Kidney epithelial cell (primary cell): ENCODE measurements at regions not wholly inside any gene's neighbourhood (a gene's known extent, or its start where the extent isn't known, plus 50 kb on each side); places are given as distances from the start of the nearest gene placed in this dataset.

Experiments used
- DNase-seq: peaks from one replicate; pipeline ENCODE4 v3.0.0-alpha.2; 2010; ENCODE audit warnings: low read depth
- H3K27me3 ChIP-seq: 2 replicates; pipeline ENCODE4 v1.6.0; 2011; ENCODE audit warnings: low read length; ENCODE audit not compliant: control insufficient read depth, insufficient read depth
- H3K36me3 ChIP-seq: 2 replicates; pipeline ENCODE4 v1.5.1; 2011; ENCODE audit warnings: low read length; ENCODE audit not compliant: control insufficient read depth, insufficient read depth
- H3K4me3 ChIP-seq: 2 replicates; pipeline ENCODE4 v1.5.1; 2011; ENCODE audit warnings: low read depth, mild to moderate bottlenecking, control low read depth, low read length
- TF ChIP-seq, protein P1 (sequence below): IDR thresholded peaks from 2 replicates; pipeline ENCODE4 v1.5.1; 2011; ENCODE audit warnings: mild to moderate bottlenecking, moderate library complexity, low read length, control low read depth, inconsistent platforms; ENCODE audit not compliant: insufficient read depth, poor library complexity, severe bottlenecking

DNA sequence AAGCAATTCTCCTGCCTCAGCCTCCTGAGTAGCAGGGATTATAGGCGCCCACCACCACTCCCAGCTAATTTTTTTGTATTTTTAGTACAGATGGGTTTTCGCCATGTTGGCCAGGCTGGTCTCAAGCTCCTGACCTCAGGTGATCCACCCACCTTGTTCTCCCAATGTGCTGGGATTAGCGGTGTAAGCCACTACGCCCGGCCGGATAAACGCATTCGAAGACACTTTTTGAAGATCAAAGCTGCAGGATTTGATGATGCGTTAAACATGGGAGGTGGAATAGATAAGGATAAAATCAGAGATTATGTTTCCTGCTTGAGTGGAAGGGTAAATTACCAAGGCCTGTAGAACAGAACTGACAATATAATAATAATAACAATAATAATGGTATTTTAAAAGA lies 389.4 kb upstream of the POU3F1 start:
- TF ChIP-seq, protein P1, sequence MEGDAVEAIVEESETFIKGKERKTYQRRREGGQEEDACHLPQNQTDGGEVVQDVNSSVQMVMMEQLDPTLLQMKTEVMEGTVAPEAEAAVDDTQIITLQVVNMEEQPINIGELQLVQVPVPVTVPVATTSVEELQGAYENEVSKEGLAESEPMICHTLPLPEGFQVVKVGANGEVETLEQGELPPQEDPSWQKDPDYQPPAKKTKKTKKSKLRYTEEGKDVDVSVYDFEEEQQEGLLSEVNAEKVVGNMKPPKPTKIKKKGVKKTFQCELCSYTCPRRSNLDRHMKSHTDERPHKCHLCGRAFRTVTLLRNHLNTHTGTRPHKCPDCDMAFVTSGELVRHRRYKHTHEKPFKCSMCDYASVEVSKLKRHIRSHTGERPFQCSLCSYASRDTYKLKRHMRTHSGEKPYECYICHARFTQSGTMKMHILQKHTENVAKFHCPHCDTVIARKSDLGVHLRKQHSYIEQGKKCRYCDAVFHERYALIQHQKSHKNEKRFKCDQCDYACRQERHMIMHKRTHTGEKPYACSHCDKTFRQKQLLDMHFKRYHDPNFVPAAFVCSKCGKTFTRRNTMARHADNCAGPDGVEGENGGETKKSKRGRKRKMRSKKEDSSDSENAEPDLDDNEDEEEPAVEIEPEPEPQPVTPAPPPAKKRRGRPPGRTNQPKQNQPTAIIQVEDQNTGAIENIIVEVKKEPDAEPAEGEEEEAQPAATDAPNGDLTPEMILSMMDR = no peak
- no peak for DNase-seq
- H3K36me3 ChIP-seq = no peaks in the 10 kb centered on the region
- H3K4me3 ChIP-seq = no peak overlapping the region
- no peaks in the 10 kb centered on the region for H3K27me3 ChIP-seq

DNA sequence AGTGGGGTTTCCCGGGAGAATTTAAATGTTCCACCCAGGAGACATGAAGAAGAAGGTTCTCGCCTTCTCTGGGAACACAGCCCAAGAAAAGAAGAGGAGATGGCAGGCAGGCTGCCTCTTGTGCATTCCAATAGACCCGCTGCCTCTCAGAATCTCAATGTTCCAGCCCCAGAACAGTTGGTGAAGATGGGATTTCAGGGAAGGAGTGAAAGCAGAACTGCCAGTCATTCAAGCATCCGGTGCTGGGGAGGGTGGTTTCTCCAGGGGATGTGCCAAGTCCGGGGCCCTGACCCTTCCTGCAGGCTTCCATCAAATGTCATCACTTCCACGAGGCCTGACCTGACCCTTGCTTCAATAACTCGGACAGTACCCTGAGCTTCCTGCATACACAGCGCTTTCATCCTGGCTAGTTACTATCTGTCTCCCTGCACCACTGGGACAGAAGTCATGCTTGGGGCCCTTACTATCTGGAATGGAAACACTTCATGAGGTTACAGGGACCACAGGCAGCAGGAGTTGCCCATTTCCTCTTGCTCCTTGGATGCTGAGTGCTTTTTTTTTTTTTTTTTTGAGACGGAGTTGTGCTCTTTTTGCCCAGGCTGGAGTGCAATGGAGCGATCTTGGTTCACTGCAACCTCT lies 386.6 kb upstream of the POU3F1 start:
- Histone ChIP-seq H3K4me3 (no peak overlapping the region), H3K36me3 (no peaks in the 10 kb centered on the region), H3K27me3 (no peaks in the 10 kb centered on the region)
- no peak for DNase-seq
- TF ChIP-seq, protein P1 = no peak

DNA sequence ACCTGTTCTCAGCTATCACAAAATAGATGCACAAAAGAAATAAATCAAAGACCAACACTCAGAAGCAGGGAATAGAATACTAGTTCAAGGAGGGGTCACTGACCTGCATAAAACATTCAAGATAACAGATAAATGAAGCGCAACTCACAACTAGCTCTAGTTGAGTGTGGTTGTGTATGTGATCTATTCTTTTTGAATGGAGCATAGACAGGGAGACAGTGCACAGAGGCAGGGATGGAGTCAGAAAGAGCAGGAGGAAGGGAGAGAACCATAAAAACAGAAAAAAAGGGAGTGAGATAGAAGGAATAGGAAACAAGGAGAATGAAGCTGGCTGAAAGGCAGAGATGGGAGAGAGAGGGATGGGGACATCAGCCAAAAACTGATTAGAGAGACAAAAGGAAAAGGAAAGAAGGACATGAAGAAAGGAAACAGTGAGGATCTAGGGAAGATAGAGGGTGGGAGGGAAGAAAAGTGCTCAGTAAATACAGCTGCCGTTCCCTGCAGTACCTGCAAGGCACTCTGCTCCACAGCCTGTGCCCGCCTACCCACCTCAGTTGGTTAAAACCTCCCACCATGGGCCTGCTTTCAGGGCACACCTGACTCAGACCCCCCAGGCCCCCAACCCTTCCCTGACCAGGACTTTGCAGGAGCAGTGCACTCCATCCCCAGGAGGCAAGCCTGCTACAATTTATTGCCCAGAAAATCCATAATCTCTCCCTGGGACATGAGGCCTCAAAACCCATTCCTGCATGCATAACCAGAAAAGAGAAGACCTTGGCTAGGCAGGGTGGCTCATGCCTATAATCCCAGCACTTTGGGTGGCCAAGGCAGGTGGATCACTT lies 385.2 kb upstream of the POU3F1 start:
- H3K4me3 ChIP-seq = no peak overlapping the region
- no peak for DNase-seq
- TF ChIP-seq, protein P1 = no peak
- no peaks in the 10 kb centered on the region for H3K27me3 ChIP-seq
- H3K36me3 ChIP-seq = no peaks in the 10 kb centered on the region

DNA sequence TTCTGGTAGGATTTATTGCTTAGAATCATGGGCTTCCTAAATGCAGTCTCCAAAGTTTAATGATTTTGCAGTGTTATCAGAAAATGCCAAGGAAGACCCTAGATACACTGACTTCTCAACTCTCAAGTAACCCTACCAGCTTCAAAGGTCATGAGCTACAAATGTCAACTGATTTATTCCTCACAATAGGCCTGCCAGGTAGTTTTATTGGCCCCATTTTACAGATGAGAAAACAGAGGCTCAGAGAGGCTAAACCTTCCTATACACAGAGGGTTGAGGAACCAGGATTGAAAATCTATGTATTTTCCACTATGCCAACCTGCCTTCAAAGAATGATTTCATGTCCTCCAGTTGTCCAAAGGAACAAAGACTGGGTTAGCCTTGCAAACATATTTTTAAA lies 384.4 kb upstream of the POU3F1 start:
- Histone ChIP-seq H3K36me3 (no peaks in the 10 kb centered on the region), H3K4me3 (no peak overlapping the region), H3K27me3 (no peaks in the 10 kb centered on the region)
- TF ChIP-seq, protein P1 = no peak
- no peak for DNase-seq

DNA sequence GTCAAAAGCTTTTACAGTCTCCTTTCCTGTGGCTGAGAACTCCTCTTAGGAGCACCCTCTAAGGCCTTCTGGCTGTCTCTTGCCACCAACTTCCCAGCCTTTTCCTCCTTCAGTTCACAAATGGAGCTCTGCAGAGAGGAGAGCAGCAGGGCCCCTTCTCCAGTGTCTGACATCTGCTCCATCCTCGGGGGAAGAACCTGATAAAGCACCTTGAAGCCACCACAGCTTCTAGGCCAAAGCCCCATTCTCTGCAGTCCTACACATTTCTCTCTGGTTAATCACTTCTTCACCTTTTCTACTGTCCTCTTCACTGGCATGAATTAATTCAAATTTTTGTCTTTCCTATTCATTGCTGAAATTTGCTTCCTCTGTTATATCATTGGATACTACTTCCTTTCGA lies 378.1 kb upstream of the POU3F1 start:
- no peaks in the 10 kb centered on the region for H3K27me3 ChIP-seq

More for the DNA sequence above, 378.1 kb upstream of the POU3F1 start:
- TF ChIP-seq, protein P1 = no peak
- DNase-seq = no peak
- H3K36me3 ChIP-seq = no peaks in the 10 kb centered on the region
- no peak overlapping the region for H3K4me3 ChIP-seq
